Stimulated activated CD4-positive, alpha-beta T cell treated with anti-CD3 and anti-CD28 coated beads, TNF-alpha, amount 100 ng/mL, for 4 hours (primary cell): ENCODE measurements at regions not wholly inside any gene's neighbourhood (a gene's known extent, or its start where the extent isn't known, plus 50 kb on each side); places are given as distances from the start of the nearest gene placed in this dataset.

Experiments used
- DNase-seq, 3 experiments: peaks; one replicate each; pipeline ENCODE4 v3.0.0-alpha.2; 2020; ENCODE audit warnings: low read depth in 3 of 3

DNA sequence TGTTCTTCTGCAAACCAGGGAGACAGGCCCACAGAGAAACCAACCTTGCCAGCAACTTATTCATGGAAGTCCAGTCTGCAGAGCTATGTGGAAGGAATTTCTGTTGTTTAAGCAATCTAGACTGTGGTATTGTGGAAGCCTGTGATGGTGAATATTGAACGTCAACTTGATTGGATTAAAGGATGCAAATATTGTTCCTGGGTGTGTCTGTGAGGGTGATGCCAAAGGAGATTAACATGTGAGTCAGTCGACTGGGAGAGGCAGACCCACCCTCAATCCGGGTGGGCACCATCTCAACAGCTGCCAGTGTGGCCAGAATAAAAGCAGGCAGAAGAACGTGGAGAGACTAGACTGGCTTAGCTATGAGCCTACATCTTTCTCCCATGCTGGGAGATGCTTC lies 606.0 kb downstream of the EFNB2 start:
- no peak for DNase-seq

DNA sequence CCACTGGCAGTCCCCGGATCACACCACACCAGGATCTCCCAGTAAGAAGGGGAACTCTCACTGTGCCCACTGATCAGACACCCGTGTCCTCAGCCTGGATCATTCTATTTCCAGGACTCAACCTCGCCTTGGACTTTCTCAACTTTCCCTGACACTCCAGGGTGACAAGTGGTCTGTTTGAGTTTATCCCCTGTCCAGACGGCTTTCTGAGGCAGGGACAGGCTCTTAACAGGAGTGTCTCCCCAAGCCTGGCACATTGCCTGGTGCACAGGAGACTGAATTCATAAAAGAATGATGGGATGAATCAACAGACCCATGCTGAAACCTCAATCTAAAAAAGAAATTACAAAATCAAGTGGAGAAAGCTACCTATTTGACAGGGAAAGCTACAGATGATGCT lies 606.6 kb downstream of the EFNB2 start:
- DNase-seq, result no peak

DNA sequence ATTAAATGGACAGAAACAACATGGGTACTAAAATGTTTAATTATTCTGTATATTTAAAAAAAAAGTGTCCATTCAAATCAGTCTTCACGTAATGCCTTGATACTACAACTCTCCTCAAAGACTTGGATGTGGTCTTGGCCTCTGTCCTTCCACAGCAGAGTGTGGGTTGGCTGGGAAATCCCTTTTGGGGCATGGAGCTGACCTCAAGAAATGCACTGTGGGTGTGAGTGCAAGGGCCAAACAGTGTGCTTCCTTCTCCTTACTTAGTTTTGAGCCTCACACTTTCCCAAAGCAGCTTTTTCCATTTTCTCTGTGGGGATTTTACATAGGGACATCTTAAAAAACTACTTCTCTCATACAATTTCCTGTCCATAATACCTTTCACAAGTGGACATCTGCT lies 607.4 kb downstream of the EFNB2 start:
- no peak for DNase-seq

DNA sequence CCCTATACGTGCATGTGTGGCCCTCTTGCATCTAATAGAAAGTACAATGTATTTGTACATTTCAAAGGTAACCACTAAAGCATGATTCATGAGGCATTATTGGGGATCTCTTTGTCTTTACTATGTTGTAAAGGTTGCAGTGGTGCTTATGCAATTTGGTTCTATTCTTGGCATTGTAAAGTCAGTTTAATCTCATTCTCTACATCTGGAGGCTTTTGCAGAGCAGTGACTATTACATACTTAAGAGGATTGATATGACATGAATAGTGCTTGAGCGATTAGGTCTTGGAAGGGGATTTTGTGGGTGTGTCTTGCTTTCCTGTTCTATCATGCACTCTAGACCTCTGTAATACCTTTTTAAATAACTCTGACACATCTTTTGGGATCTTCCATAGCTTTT lies 610.0 kb downstream of the EFNB2 start:
- no peak for DNase-seq

DNA sequence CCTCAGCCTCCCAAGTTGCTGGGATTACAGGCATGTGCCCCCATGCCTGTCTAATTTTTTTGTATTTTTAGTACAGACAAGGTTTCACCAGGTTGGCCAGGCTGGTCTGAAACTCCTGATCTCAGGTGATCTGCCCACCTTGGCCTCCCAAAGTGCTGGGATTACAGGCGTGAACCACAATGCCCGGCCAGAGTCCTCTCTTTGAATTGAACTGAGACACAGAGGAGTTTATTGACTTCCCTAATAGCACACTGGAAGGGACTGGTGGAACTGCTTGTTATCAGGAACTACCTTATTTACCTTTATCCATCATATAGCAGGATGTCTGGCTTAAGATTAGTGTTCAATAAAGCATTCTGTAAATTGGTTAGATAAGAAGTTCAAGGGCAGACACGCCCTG lies 613.8 kb downstream of the EFNB2 start:
- no peak for DNase-seq

DNA sequence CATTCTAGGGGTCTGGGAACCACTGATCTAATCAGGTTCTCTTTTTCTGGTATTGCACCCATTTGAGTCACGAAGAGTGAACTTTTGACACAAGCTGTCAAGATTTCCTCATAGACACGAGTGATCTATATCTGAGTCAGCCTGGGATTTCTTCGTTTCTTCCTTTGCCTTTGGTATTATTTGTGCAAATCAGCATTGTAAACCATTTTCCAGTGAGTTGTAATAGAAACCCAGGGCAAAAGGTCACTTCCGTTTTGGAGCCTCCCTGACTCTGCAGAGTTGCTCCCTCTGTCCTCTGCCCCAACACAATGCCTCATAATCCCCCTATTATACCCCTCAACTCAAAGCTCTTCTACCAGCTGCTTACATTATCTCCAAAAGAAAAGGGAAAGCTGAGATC lies 615.1 kb downstream of the EFNB2 start:
- DNase-seq, result no peak

DNA sequence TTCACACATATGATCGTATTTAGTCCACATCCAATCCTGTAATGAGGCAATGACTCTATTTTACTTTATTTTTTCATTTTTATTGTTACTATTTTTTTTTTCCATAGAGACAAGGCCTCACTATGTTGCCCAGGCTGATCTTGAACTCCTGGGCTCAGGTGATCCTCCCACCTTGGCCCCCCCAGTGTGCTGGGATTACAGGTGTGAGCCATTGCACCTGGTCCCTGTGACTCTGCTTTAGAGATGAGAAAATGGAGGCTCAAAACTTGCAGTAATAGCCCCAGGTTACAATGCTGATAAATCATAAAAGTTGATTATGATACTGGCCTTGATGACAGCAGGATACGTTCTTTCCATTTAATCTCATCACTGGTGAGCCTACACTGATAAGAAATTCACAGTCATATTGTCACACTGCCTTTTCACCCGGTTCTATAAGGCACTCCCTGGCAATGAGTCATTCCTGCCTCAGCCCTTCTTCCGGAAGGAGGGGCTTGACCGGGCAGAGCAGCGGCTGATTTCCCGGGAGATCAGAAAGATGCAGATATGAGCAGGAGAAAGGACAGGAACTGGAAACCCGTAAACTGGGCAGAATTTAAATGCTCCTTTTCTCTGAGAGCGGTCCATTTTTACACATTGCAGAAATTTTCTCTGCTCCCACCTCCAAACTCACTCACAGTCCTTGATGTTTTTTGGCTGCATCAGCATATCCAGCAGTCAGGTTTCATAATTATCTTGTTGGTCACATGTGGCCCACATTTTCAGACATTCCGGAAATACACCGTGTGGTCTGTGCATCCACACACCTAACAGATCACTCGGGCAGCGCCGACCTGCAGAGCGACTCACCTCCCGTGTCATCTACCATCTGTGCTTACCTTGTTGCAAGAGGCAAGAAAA lies 616.4 kb downstream of the EFNB2 start:
- DNase-seq, result no peak

DNA sequence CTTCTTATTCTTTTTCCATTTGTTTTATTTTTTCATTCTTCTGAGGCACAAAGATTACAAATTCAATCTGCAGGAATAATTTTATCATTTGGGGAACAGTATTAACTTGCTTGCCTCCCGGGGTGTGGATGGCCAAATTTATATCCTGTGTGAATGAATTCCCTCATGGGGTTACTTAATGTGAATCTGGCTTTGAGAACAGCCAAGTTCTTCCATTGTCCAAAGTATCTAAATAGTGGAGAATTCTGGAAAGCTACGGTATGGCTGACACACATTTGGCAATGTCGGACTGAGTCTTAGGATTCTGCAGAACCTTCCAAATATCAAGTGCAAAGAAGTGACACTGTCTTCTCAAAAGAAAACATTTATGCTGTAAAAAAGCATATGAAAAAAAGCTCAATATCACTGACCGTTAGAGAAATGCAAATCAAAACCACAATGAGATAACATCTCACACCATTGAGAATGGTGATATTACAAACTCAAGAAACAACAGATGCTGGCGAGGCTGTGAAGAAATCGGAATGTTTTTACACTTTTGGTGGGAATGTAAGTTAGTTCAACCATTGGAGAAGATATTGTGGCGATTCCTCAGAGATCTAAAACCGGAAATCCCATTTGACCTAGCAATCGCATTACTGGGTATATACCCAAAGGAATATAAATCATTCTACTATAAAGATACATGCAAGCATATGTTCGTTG lies 620.2 kb downstream of the EFNB2 start:
- no peak for DNase-seq

DNA sequence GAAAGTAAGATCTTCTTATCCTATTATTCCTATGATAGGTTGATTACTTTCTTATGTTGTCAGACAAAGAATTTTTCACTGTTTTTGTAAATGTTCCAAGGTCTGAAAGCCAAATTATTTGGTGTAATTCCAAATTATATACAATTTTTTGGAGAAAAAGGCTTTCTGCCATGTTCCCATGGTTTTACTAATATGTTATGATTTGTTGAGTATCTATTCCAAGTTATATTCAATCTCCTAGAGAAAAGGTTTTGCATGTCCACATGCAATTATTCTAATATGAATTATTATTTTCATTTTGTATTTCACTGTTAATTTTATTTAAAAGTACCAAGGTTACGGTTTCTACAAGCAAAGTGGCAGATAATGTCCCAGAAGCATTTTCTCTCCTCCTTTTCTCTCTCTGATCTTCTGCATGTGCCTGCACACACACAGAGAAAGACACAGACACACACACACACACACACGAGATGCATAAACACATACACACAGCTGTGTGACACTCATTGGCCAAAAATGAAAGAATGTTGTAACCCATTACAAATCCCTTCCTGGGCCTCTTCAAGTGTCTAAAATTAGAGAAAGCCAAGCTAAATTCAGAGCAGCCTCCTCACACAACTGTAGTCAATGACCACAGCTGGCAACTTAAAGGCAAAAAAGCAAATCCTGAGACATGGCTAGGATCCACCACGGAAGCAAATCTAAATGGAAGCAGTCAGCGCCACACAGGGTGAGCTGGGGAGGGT lies 621.0 kb downstream of the EFNB2 start:
- DNase-seq, result no peak

DNA sequence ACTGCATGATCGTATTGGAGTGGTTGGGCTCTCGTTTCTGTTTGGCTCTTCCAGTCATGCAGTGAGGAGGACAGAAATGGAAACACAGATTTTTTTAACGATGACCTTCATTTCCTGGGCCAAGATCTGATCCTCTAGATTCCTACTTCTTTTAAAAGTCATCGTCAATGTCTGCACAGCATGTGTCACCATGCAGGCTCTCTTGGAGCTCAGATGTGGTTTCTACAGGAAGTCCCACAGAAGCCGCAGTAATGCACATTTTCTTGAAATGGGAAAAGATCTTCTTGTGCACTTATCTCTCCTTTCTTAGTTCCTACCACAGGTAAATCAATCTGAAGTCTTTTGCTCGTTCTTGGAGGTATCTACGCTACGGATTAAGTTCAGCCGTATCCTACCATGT lies 626.9 kb downstream of the EFNB2 start:
- no peak for DNase-seq

DNA sequence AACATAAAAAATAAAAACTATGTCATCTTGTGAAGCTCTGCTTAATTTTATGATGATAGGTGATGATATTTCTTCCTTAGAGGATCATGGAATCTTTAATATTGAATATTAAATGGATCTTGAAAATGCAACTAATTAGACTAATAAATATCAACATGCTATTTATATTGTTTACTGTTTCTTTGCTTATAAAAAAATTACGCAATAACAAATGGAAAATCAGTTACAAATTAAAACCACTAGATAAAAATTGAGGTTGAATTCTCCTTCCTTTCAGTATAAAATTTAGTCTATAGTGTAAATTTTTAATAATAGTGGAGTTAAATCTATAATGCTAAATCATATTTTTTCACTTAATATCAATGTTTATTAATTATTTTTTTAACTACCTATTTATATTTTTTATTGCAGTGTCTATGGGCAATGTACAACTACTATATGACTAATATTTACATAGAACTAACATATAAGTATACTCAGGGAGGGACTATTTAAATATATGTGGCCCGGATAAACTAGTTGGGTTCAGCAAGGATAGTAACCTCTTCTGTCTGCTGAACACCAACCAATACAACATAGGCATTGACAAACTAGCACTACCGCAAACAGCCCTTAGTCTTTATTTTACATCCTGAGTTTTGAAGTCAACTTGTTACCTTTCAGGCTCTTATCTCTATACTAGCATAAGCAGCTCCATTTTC lies 628.0 kb downstream of the EFNB2 start:
- no peak for DNase-seq

DNA sequence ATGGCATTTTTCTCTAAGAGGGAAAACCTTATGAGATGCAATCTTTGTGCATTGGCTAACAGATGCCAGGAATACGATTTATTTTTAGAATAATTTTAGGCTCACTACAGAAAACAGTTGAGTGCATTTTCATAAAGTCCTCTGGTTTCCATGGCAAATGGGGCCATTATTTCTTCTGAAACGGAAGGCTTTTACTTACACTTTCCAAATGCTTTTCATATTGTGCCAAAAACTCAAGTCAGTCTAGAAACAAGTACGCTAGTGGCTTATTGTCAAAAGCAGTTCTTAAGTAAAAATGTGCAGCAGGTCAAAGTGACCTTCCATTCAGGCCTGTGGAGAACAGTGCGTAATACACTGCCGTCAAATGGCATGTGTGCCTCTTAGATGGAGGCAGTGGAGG lies 628.7 kb downstream of the EFNB2 start:
- DNase-seq, result no peak

DNA sequence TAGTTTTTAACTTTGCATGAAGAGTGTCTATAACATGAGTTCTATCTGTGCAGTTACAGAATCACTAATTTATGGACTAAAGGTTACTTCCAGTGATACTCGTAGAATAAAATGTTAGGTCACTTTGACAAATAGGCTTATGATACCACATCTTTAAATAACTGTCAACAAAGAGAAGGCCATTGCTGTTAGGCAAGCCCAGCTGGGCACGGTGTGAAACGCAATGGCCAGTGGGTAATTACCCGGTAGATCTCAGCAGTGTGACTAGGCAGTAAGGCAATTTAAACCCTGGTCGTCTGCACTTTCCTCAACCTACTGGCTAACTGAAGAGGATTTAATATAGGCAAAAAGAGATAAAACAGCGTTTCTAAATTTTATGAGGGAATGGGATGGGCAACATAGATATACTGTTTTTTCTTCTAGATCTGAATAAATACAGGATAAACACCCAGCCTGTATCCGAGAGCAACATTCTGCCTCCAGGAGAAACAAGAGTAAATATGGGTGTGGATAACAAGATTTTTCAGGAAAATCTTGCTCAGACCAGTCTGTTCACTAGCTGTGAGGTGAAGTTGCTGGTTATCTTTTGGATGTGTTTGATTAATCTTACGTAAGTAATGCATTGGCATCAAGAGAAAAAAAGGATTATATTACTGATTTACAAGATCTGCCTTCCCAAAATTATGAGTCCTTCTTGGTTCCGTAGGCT lies 631.3 kb downstream of the EFNB2 start:
- DNase-seq, result no peak

DNA sequence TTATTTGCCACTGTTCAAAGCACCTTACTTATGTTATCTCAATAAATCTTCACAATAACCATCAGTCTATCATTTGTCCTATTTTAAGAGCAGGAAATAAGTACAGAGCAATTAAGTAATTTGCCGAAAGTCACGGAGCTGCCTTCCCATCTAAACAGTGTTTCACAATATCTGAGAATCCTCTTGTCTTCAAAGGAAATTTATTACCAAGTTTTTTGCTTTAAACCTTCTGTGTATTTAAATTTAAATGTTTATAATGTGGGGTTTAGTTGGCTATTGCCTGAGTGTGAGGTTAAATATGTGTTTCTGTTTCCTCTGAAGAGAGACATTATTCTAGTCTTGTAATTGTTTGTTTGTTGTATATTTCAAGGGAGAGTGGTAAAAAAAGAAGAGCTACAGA lies 633.1 kb downstream of the EFNB2 start:
- no peak for DNase-seq

DNA sequence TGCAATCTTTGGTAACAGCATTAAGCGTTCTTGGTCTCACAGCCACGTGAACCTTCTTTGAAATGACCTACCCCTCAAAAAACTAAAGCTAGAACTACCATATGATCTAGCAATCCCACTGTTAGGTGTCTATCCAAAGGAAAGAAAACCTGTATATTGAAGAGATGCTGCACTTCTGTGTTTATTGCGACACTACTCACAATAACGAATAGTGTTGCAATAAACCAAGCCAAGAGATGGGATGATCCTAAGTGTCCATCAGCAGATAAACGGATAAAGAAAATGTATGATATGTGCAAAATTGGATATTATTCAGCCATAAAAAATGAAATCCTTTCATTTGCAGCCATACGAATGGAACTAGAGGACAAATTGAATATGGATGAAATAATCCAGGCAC lies 637.9 kb downstream of the EFNB2 start:
- no peak for DNase-seq

DNA sequence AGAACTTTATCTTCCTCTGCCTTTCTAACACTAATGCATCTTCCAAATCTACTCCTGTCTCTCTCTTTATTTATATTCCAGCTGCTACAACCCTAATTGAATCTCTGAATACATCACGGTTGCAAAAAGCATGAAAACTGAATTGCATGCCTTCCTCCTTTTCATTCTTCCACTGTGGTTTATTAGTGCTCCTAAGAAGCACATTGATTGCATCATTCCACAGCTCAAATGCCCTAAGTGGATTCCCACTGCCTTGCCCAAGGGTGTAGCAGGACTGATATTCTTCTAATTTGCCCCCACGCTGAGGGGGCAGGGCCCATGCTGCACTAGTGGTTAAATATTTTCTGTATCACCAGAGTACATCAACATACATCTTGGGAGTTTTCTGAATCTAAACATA lies 640.8 kb downstream of the EFNB2 start:
- DNase-seq, result no peak

DNA sequence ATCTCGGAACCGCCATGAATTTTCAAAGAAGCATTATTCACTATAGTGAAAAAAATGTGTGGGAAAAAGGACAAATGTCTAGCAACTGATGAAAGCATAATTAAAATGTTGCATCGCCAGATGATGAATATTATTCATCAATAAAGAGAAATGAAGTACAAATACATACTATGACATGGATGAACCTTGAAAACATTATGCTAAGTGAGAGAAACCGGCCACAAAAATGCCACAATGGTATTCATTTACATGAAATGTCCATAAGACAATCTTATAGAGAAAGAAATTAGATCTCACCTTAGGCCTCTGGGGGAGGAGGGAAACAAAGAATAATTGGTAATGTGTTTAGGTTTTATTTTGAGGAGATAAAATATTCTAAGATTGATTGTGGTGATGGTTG lies 645.0 kb downstream of the EFNB2 start:
- no peak for DNase-seq

DNA sequence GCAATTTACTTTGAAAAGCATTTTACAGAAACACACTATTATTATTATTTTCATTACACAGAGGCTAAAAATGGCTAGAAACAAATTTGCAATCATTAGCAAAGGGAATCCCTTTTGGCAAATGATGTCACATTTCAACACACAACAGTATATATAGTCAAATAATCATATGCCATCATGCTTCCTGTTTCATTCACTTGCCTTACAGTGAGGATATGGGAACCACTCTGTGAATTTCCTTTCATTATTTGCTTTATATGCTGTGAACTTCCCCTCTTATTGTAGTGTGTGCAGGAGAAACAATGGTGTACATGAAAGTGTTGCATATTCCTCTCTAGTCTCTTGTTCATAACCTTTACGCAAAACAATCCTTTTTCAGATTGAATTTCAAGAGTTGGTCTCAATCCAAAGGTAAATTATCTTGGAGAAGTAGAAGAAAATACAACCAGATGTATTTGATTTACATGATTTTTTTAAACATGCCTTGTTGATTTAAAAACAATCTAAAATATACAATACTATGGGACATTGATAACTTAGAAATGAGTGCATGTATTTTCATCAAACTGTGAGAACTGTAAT lies 657.3 kb downstream of the EFNB2 start:
- no peak for DNase-seq

DNA sequence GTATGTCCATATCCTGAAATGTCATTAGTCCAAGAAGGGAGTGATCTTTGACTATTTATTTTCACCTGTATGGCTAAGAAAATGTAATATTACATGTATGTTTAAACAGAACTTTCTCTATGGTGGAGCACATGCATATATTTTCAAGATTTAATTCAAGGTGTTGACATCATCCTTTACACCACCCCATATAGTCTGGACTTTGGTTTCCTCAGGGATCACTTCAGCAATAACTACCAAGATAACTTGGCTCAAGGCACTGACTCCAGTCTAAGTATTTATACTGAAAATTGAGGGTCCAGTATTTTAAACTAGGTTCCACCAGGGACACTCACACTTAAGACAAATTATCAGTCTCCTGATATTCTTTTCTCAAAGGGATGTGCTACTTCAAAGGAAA lies 660.6 kb downstream of the EFNB2 start:
- DNase-seq, result no peak

DNA sequence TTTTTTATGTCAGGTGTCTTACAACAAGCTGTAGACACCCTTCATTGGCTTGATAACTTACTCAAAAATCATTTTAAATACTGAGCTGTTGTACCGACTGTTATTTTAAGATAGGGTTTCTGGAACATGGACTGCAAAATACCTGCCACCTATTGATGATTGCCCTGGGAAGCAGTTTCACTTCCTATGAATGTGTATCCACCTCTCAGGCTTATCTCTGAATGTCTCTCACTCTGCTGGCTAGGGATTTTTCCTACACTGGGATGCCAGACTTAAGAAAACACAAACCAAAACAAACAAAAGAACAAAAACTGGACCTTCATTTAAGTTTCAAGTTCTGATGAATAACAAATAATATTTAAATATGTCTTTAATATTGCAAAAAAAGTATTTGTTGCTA lies 663.7 kb downstream of the EFNB2 start:
- no peak for DNase-seq

DNA sequence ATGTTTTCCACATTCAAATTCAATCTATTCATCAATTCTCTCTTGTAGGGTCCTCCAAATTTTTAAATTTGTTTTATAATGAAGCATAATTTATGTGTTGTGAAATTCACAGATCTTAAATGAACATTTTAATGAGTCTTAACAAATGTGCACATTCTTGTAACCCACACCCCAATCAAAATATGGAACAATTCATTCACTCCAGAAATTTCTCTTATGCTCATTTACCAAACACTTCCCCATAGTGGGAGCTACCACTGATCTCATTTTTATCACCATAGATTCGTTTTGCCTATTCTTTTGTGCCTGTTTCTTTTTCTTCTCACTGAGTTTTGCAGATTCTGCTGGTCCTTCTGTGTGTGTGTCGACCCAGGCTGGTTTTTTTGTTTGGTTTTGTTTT lies 664.1 kb downstream of the EFNB2 start:
- no peak for DNase-seq
